WTC11 (cell line): ENCODE measurements at regions not wholly inside any gene's neighbourhood (a gene's known extent, or its start where the extent isn't known, plus 50 kb on each side); places are given as distances from the start of the nearest gene placed in this dataset.

Experiments
- ATAC-seq: fragments of 200-7000 bp; cut with Tn5 transposase; 2 replicates; pipeline ENCODE4 v1.10.0; 2021; ENCODE audit warnings: mild to moderate bottlenecking, moderate library complexity
- CTCF ChIA-PET: fragments of 300-600 bp; sonication (Branson Sonifier 250); formaldehyde crosslinking; loops from one replicate; lab custom pipeline; 2021; ENCODE audit warnings: antibody characterized with exemption; lab: Charles Lee
- POLR2A ChIA-PET: fragments of 350-600 bp; sonication (Branson Sonifier 250); formaldehyde crosslinking; loops from one replicate; lab custom pipeline; 2021; ENCODE audit warnings: antibody characterized with exemption; lab: Charles Lee
- DNase-seq: peaks from one replicate; pipeline ENCODE4 v3.0.0; 2021; ENCODE audit warnings: low spot score
- H3K27ac Mint-ChIP-seq: 2 replicates; pipeline ENCODE4 v1.8.0; 2021; ENCODE audit warnings: mixed read lengths
- H3K27me3 Mint-ChIP-seq: 2 replicates; pipeline ENCODE4 v1.8.0; 2021; ENCODE audit warnings: low read depth, mild to moderate bottlenecking, moderate library complexity, mixed read lengths
- H3K36me3 Mint-ChIP-seq: 2 replicates; pipeline ENCODE4 v1.8.0; 2021; ENCODE audit warnings: mixed read lengths
- H3K4me1 Mint-ChIP-seq: 2 replicates; pipeline ENCODE4 v1.8.0; 2022; ENCODE audit warnings: mixed read lengths
- H3K4me3 Mint-ChIP-seq: 2 replicates; pipeline ENCODE4 v1.8.0; 2021; ENCODE audit warnings: mild to moderate bottlenecking, moderate library complexity, mixed read lengths
- H3K9me3 Mint-ChIP-seq: 2 replicates; pipeline ENCODE4 v1.8.0; 2021; ENCODE audit warnings: mixed read lengths
- CDX4 ChIP-seq: fragments of 250-450 bp; sonication (Bioruptor Pico); IDR thresholded peaks from 2 replicates; pipeline ENCODE4 v1.9.0; 2021; ENCODE audit warnings: moderate library complexity, mild to moderate bottlenecking, inconsistent platforms, borderline replicate concordance
- E2F4 ChIP-seq: sonication (generic); formaldehyde crosslinking; IDR thresholded peaks from 2 replicates; pipeline ENCODE4 v1.8.1; 2022; ENCODE audit warnings: low read depth, mild to moderate bottlenecking, moderate library complexity, missing genetic modification reagents, borderline replicate concordance
- E2F5 ChIP-seq: sonication (generic); formaldehyde crosslinking; IDR thresholded peaks from 2 replicates; pipeline ENCODE4 v1.8.1; 2022; ENCODE audit warnings: mild to moderate bottlenecking, moderate library complexity, missing genetic modification reagents
- ERG ChIP-seq: fragments of 250-450 bp; sonication (Bioruptor Pico); IDR thresholded peaks from 2 replicates; pipeline ENCODE4 v1.8.0; 2021; ENCODE audit warnings: mild to moderate bottlenecking
- ESRRA ChIP-seq: sonication (generic); formaldehyde crosslinking; IDR thresholded peaks from 2 replicates; pipeline ENCODE4 v1.8.1; 2022; ENCODE audit warnings: mild to moderate bottlenecking, missing genetic modification reagents, borderline replicate concordance
- ETV6 ChIP-seq: sonication (generic); formaldehyde crosslinking; IDR thresholded peaks from 2 replicates; pipeline ENCODE4 v1.8.1; 2022; ENCODE audit warnings: mild to moderate bottlenecking, missing genetic modification reagents
- FOXJ3 ChIP-seq: sonication (generic); formaldehyde crosslinking; IDR thresholded peaks from 2 replicates; pipeline ENCODE4 v1.9.0; 2021; ENCODE audit warnings: missing genetic modification reagents, mild to moderate bottlenecking, borderline replicate concordance
- FOXP4 ChIP-seq: sonication (generic); formaldehyde crosslinking; IDR thresholded peaks from 2 replicates; pipeline ENCODE4 v1.8.0; 2022; ENCODE audit warnings: mild to moderate bottlenecking, missing genetic modification reagents
- GABPB1 ChIP-seq: sonication (generic); formaldehyde crosslinking; IDR thresholded peaks from 2 replicates; pipeline ENCODE4 v1.8.1; 2023; ENCODE audit warnings: mild to moderate bottlenecking, missing genetic modification reagents
- KAT7 ChIP-seq: sonication (generic); formaldehyde crosslinking; IDR thresholded peaks from 2 replicates; pipeline ENCODE4 v1.8.1; 2023; ENCODE audit warnings: missing genetic modification reagents, mild to moderate bottlenecking, borderline replicate concordance
- NFATC4 ChIP-seq: fragments of 250-450 bp; sonication (Bioruptor Pico); IDR thresholded peaks from 2 replicates; pipeline ENCODE4 v1.9.0; 2021; ENCODE audit warnings: mild to moderate bottlenecking
- SOX15 ChIP-seq: fragments of 250-450 bp; sonication (Bioruptor Pico); IDR thresholded peaks from 2 replicates; pipeline ENCODE4 v1.9.0; 2021; ENCODE audit warnings: mild to moderate bottlenecking
- TEAD1 ChIP-seq: sonication (generic); formaldehyde crosslinking; IDR thresholded peaks from 2 replicates; pipeline ENCODE4 v1.8.0; 2022; ENCODE audit warnings: mild to moderate bottlenecking, missing genetic modification reagents
- ZNF425 ChIP-seq: fragments of 250-450 bp; sonication (Bioruptor Pico); conservative IDR thresholded peaks from 2 replicates; pipeline ENCODE4 v1.9.0; 2021; ENCODE audit warnings: mild to moderate bottlenecking

GRCh38 chr4:54548831-54549460 lies 108.8 kb upstream of the KIT start:
- H3K27ac Mint-ChIP-seq = no peak overlapping the region
- ATAC-seq = no peak

More at GRCh38 chr4:54548831-54549460, 108.8 kb upstream of the KIT start:
- DNase-seq = no peak
- ChIA-PET POLR2A (no interaction called here), CTCF (interaction anchor here (1.7 kb wide), 1 partner anchor 10 kb away, joined by 5 read pairs; no protein-coding TSS in a partner anchor)
- Mint-ChIP-seq H3K27me3 (no peaks in the 10 kb centered on the region), H3K36me3 (no peaks in the 10 kb centered on the region), H3K4me3 (no peak overlapping the region), H3K9me3 (no peaks in the 10 kb centered on the region)
- TF ChIP-seq E2F4 (CRISPR knock-in tag) (no peak), ESRRA (CRISPR knock-in tag) (no peak), FOXJ3 (no peak), FOXP4 (CRISPR knock-in tag) (no peak), NFATC4 (CRISPR knock-in tag) (no peak), CDX4 (CRISPR knock-in tag) (no peak), ETV6 (CRISPR knock-in tag) (no peak), KAT7 (no peak), TEAD1 (CRISPR knock-in tag) (no peak), SOX15 (CRISPR knock-in tag) (no peak), GABPB1 (no peak), ZNF425 (CRISPR knock-in tag) (no peak), E2F5 (CRISPR knock-in tag) (no peak), ERG (CRISPR knock-in tag) (no peak)
- TF ChIP-seq, all 79 proteins: peak for 0
- peaks cover 36% of the 10 kb centered on the region for H3K4me1 Mint-ChIP-seq
